GM12865 (cell line): ENCODE measurements at regions not wholly inside any gene's neighbourhood (a gene's known extent, or its start where the extent isn't known, plus 50 kb on each side); places are given as distances from the start of the nearest gene placed in this dataset.
"Not testable (repeated sequence)": the region's sequence is repeated elsewhere in the genome, so short reads cannot be mapped to it uniquely, and the experiment has no call there.

ENCODE experiments used
- DNase-seq: peaks from one replicate; pipeline ENCODE4 v3.0.0; 2010; ENCODE audit warnings: low read depth
- H3K4me3 ChIP-seq: 2 replicates; pipeline ENCODE4 v1.5.1; 2011; ENCODE audit warnings: mild to moderate bottlenecking, low read depth, low read length, control low read depth
- CTCF ChIP-seq: IDR thresholded peaks from 2 replicates; pipeline ENCODE4 v1.5.1; 2011; ENCODE audit warnings: low read length, control low read depth, low read depth, inconsistent platforms; ENCODE audit not compliant: insufficient read depth; ENCODE audit errors: missing control alignments

DNA sequence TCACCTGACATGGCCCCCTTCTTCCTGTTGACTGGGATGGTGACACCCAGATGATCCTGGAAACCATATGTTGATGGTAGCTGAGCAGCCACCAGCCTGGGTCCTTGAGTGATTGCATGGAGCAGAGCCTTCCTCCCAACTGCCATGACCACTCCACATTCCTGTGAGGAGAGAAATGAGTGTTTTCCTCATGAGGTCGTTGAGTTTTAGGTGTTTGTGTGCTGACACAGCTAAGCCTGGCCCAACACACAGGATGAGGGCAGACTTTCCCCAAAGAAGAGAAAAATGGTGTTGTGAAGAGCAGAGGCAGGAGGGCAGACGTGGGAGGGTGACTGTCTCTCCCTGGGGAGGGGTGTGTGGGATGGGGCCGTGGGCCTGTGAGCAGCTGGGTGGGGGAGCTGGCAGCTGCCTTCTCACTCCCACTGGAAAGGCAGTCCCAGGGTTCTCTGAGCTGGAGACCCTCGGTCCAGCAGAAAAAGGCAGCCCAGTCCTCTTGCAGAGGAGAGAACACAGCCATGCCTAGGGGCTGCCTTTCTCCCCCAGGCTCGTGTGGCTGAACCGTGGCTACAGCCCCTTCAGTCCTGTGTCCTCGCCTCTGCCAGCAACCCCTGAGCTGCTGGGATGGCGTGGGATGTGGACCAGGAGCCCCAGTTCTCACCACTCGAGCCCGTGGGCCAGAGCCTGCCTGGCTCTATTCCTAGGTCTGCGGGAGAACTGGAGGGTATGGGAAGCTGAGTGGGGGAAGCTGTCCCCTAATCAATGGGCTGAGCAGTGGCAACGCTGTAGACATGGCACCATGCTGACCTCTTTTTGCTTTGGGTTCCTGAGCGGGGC lies 257.0 kb downstream of the ADGRD1 start:
- no peak overlapping the region for H3K4me3 ChIP-seq
- no peak for TF ChIP-seq CTCF
- DNase-seq = no peak

- no peak overlapping the region for H3K4me3 ChIP-seq
- no peak for TF ChIP-seq CTCF
Measured at GRCh38 chr12:131211340-131211938, 257.7 kb downstream of the ADGRD1 start.

DNA sequence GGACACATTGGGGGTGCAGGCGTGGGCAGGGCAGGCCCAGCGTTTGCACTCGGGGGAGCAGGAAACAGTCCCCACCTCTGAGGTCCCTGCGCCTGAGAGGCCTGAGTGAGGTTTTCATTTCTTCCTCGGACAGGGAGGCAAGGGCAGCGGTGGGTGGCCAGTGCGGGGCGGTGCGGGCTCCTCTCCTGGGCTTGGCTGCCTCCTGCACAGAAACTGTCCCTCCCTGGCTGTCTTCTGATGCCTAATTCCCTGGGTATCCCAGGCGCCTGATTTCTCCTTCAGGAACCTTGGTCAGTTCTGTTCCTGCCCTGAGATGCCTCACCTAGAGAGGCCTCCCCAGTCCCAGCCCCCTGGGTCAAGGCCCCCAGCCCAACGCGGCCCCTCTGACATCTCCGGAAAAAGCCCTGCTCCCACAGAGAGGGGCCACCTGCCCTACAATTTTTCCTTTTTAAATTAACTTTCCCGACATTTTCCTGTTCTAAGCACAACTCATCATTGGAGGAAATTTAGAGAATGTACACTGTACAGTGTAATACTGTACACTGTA lies 260.3 kb downstream of the ADGRD1 start:
- DNase-seq = no peak
- H3K4me3 ChIP-seq = no peak overlapping the region
- TF ChIP-seq CTCF = no peak

More at GRCh38 chr12:131211340-131211938, 257.7 kb downstream of the ADGRD1 start:
- no peak for DNase-seq

GRCh38 chr12:131214936-131215335 lies 261.2 kb downstream of the ADGRD1 start:
- not testable (repeated sequence) for H3K4me3 ChIP-seq, DNase-seq

- DNase-seq, H3K4me3 ChIP-seq: not testable (repeated sequence)
Measured at GRCh38 chr12:131216587-131216986, 262.9 kb downstream of the ADGRD1 start.

- TF ChIP-seq CTCF = no peak
- H3K4me3 ChIP-seq = no peak overlapping the region
- no peak for DNase-seq
Measured at GRCh38 chr12:131217024-131217586, 263.4 kb downstream of the ADGRD1 start.

DNA sequence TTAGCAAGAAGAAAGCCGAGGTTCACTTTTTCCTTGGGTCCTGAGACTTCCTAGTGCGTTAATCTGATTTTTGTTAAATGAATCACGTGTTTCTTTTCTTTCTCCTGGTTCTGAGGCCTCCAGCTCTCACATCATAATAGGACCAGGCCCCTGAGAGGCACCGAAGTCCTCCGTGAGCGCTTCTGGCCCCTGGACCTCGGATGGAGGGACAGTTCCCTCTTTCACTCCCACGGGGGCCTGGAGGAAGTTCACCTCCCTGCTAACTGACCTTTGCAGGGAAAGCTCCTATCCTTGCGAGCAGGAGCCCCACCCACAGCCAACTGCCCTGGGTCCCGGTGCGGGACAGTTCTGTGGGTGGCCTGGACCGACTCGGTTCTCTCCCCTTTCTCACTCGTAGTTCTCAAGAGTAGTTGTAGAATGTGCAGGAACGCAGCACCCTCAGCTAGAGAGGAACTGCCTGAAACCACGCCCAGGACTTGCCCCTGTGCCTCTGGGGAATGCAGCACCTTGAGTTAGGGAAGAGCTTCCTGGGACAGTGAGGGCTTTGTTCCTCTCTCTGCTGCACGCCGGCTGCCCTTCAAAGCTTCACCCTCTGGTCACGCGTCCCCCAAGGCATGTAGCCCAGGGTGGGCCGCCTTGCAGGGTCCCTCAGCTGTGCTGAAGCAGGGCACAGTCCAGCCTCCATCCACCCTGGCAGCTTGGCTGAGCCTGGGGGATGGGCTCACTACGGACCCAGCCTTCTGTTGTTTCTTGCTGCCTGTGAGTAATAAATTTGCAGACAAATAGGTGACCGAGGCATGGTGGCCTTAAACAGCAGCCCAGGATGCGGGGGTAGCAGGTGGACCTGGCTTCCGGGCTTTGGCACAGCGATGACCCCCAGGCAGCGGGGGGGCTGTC lies 264.6 kb downstream of the ADGRD1 start:
- peak overlapping the region; percentile 30 for H3K4me3 ChIP-seq
- TF ChIP-seq CTCF = no peak
- peak; percentile 41 for DNase-seq
